Mucosa of stomach (tissue), 1 donor: ENCODE measurements at regions not wholly inside any gene's neighbourhood (a gene's known extent, or its start where the extent isn't known, plus 50 kb on each side); places are given as distances from the start of the nearest gene placed in this dataset.

Experiments
- H3K27me3 ChIP-seq: one replicate; pipeline ENCODE4 v1.7.0; 2013; ENCODE audit warnings: mild to moderate bottlenecking, low read length; ENCODE audit not compliant: control insufficient read depth, insufficient read depth
- H3K36me3 ChIP-seq: one replicate; pipeline ENCODE4 v1.7.0; 2013; ENCODE audit warnings: low read length; ENCODE audit not compliant: control insufficient read depth, insufficient read depth
- H3K4me1 ChIP-seq: one replicate; pipeline ENCODE4 v1.7.0; 2013; ENCODE audit warnings: mild to moderate bottlenecking, low read length; ENCODE audit not compliant: control insufficient read depth, insufficient read depth
- H3K4me3 ChIP-seq: one replicate; pipeline ENCODE4 v1.7.0; 2013; ENCODE audit warnings: low read length
- H3K9ac ChIP-seq: one replicate; pipeline ENCODE4 v1.7.0; 2013; ENCODE audit warnings: mild to moderate bottlenecking, low read length, moderate library complexity
- H3K9me3 ChIP-seq: one replicate; pipeline ENCODE4 v1.7.0; 2013; ENCODE audit warnings: mild to moderate bottlenecking, low read length, moderate library complexity; ENCODE audit not compliant: control insufficient read depth
- donor health status: Pancreatic carcinoma.

- Histone ChIP-seq H3K36me3 (no peaks in the 10 kb centered on the region), H3K4me1 (peaks cover 10% of the 10 kb centered on the region), H3K4me3 (no peak overlapping the region), H3K9me3 (no peaks in the 10 kb centered on the region), H3K9ac (no peak overlapping the region), H3K27me3 (no peaks in the 10 kb centered on the region)
These were observed 235.0 kb downstream of the MYCN start for GRCh38 chr2:16175247-16175825.

- no peaks in the 10 kb centered on the region for H3K36me3 ChIP-seq
- H3K4me1 ChIP-seq: peaks cover 3% of the 10 kb centered on the region
- H3K9me3 ChIP-seq: no peaks in the 10 kb centered on the region
- no peaks in the 10 kb centered on the region for H3K27me3 ChIP-seq
- H3K9ac ChIP-seq: no peak overlapping the region
- H3K4me3 ChIP-seq: no peak overlapping the region
These were observed 234.3 kb downstream of the MYCN start for GRCh38 chr2:16174693-16175045.

GRCh38 chr2:16173893-16174692, 233.7 kb downstream of the MYCN start:
- Histone ChIP-seq H3K27me3 (no peaks in the 10 kb centered on the region), H3K36me3 (no peaks in the 10 kb centered on the region), H3K4me3 (no peak overlapping the region), H3K9ac (no peak overlapping the region), H3K9me3 (no peaks in the 10 kb centered on the region), H3K4me1 (no peaks in the 10 kb centered on the region)

- no peak overlapping the region for H3K9ac ChIP-seq
- no peaks in the 10 kb centered on the region for H3K36me3 ChIP-seq
- no peaks in the 10 kb centered on the region for H3K27me3 ChIP-seq
- H3K4me3 ChIP-seq: no peak overlapping the region
- no peaks in the 10 kb centered on the region for H3K4me1 ChIP-seq
- H3K9me3 ChIP-seq: no peaks in the 10 kb centered on the region
These were observed 232.2 kb downstream of the MYCN start for GRCh38 chr2:16172324-16173175.

GRCh38 chr2:16171425-16171920, 231.1 kb downstream of the MYCN start:
- H3K36me3 ChIP-seq: no peaks in the 10 kb centered on the region
- H3K4me1 ChIP-seq: no peaks in the 10 kb centered on the region
- H3K27me3 ChIP-seq: no peaks in the 10 kb centered on the region
- H3K9me3 ChIP-seq: no peaks in the 10 kb centered on the region
- H3K9ac ChIP-seq: no peak overlapping the region
- no peak overlapping the region for H3K4me3 ChIP-seq

GRCh38 chr2:16170675-16171424, 230.5 kb downstream of the MYCN start:
- Histone ChIP-seq H3K27me3 (no peaks in the 10 kb centered on the region), H3K36me3 (no peaks in the 10 kb centered on the region), H3K4me3 (no peak overlapping the region), H3K9me3 (no peaks in the 10 kb centered on the region), H3K9ac (no peak overlapping the region), H3K4me1 (no peaks in the 10 kb centered on the region)

- no peaks in the 10 kb centered on the region for H3K9me3 ChIP-seq
- no peaks in the 10 kb centered on the region for H3K27me3 ChIP-seq
- H3K4me1 ChIP-seq: no peaks in the 10 kb centered on the region
- H3K4me3 ChIP-seq: no peak overlapping the region
- H3K36me3 ChIP-seq: no peaks in the 10 kb centered on the region
- no peak overlapping the region for H3K9ac ChIP-seq
These were observed 229.1 kb downstream of the MYCN start for GRCh38 chr2:16169381-16169960.

- H3K9me3 ChIP-seq: no peaks in the 10 kb centered on the region
- H3K27me3 ChIP-seq: no peaks in the 10 kb centered on the region
- H3K9ac ChIP-seq: no peak overlapping the region
- H3K4me1 ChIP-seq: no peaks in the 10 kb centered on the region
- H3K36me3 ChIP-seq: no peaks in the 10 kb centered on the region
- H3K4me3 ChIP-seq: no peak overlapping the region
These were observed 228.3 kb downstream of the MYCN start for GRCh38 chr2:16168506-16169264.

GRCh38 chr2:16167870-16168426, 227.6 kb downstream of the MYCN start:
- H3K36me3 ChIP-seq: no peaks in the 10 kb centered on the region
- H3K9ac ChIP-seq: no peak overlapping the region
- no peaks in the 10 kb centered on the region for H3K4me1 ChIP-seq
- no peaks in the 10 kb centered on the region for H3K9me3 ChIP-seq
- no peaks in the 10 kb centered on the region for H3K27me3 ChIP-seq
- H3K4me3 ChIP-seq: no peak overlapping the region

GRCh38 chr2:16167451-16167861, 227.1 kb downstream of the MYCN start:
- H3K27me3 ChIP-seq: no peaks in the 10 kb centered on the region
- H3K4me3 ChIP-seq: no peak overlapping the region
- H3K9me3 ChIP-seq: no peaks in the 10 kb centered on the region
- no peaks in the 10 kb centered on the region for H3K36me3 ChIP-seq
- no peak overlapping the region for H3K9ac ChIP-seq
- H3K4me1 ChIP-seq: no peaks in the 10 kb centered on the region
